ENCODE measurements at regions not wholly inside any gene's neighbourhood (a gene's known extent, or its start where the extent isn't known, plus 50 kb on each side); places are given as distances from the start of the nearest gene placed in this dataset.
A peak's percentile ranks its signal among the peaks of the same experiment; 100 is the strongest.
"Not testable (repeated sequence)": the region's sequence is repeated elsewhere in the genome, so short reads cannot be mapped to it uniquely, and the experiment has no call there.

DNA sequence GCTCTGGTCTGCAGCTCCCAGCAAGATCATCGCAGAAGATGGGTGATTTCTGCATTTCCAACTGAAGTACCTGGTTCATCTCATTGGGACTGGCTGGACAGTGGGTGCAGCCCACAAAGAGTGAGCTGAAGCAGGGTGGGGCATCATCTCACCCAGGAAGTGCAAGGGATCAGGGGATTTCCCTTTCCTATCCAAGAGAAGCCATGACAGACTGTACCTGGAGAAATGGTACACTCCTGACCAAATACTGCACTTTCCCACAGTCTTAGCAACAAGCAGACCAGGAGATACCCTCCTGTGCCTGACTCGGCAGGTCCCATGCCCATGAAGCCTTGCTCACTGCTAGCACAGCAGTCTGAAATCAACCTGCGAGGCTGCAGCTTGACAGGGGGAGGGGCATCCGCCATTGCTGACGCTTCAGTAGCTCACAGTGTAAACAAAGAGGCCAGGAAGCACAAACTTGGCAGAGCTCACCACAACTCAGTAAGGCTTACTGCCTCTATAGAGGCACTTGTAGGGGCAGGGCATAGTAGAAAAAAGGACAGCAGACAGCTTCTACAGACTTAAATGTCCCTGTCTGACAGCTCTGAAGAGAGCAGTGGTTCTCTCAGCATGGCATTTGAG, 60.5 kb downstream of the AREG start:
- DNase-seq (ENCODE audit: low read depth) = not testable (repeated sequence)

DNA sequence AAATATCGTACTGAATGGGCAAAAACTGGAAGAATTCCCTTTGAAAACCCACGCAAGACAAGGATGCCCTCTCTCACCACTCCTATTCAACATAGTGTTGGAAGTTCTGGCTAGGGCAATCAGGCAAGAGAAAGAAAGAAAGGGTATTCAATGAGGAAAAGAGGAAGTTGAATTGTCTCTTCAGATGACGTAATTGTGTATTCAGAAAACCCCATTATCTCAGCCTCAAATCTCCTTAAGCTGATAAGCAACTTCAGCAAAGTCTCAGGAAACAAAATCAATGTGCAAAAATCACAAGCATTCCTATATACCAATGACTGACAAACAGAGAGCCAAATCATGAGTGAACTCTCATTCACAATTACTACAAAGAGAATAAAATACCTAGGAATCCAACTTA, 64.4 kb downstream of the AREG start:
- not testable (repeated sequence) for DNase-seq (ENCODE audit: low read depth)

DNA sequence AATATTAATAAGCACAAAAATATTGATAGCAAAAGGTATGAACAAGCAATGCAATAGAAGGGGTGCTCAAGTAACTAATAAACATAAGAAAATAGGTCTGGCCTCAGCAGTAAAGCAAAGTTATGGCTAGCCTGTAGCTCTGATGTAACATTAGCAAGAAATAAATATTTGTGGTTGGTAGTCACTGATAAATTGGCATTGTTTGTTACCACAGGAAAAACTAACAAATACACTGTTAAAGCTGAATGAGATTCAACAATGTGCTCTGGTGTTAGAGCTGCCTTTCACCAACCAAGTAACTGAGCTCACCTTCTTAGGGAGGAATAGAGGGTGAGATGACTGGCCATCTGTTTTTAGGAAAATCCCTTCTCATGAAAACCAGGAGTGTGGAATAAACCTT, 71.4 kb downstream of the AREG start:
- no peak for DNase-seq (ENCODE audit: low read depth)

DNA sequence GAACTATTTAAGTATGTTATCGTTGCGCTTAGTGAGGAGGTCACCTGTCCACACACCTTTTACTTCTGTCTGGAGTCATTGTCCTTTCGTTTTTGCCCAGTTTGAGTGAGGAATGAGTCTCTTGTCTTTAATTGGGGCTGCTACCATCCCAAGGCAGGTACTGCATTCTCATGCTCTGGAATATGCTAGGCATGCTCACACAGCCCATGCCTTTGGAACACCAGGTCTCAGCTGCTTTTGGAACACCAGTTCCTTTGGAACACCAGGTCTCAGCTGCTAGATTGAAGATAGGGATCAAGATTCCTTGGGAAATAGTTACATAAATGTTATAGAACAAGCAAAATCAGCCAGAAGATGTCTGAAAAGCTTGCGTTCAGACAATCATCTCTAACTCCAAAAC, 73.1 kb downstream of the AREG start:
- no peak for DNase-seq (ENCODE audit: low read depth)

DNA sequence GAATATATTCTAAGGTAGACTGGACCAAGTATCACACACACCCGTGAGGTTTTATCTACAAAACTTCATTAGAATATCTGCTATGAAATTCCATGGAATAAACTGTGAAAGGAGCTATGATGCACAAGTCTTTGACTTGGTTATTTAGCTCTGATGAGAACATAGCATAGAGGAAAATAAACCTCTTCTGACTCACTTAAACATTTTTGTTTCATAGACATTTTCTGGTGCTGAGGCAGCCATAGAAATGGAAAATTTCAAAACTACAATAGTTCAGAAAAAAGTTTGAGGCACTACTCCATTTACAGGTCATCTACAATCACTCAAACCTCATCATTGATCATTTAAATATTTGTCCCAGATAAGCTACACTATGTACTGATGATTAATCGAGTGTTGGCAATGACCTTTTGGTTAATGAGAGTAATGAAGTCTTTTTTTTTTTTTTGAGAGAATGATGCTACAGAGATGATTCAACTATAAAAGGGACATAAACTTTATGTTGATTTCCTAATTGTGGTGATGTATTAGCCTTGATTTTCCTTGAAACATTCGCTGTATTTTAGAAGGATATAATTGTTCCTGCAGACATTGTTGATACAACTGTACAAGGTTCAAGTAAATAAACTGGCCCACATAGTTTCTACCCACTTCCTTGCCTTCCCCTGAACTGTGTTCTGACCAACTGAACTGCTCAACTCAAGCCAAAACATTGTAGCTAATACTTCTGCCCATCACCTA, 77.5 kb downstream of the AREG start:
- no peak for DNase-seq (ENCODE audit: low read depth)

DNA sequence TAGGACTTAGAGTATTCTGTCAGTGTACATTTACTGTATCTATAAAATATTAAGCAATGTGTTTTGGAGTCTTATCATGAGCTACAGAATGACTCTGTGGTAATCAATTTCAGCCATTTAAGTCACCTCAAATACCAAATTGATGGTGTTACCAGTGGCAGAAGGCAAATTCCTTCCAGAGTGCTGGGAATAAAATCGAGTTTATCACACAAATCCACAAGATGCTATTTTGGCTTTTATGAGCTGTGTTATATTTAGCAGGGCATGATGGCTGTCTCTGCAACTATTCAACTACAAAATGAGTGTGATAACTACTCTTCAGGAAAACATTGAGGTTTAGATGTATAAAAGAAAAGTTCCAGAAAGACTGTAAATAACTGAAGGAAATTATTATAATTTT, 78.2 kb downstream of the AREG start:
- no peak for DNase-seq (ENCODE audit: low read depth)

DNA sequence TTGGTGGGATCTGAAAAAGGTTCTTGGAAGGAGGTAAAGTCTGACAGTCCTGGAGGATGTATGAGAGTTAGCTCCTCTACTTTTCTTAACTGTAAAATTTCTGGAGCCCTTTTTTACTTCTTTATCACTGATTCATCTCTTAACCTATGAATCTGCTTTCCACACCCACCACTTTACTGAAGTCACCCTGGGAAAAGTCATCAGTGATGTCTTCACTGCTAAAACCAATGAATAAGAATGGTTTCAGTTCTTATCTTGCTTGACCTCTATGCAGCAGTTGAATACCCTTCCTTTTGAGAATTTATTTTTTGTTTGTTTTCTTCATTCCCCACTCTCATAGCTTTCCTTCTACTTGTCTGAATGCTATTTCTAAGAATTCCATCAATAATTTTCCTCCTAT, 80.0 kb downstream of the AREG start:
- no peak for DNase-seq (ENCODE audit: low read depth)

DNA sequence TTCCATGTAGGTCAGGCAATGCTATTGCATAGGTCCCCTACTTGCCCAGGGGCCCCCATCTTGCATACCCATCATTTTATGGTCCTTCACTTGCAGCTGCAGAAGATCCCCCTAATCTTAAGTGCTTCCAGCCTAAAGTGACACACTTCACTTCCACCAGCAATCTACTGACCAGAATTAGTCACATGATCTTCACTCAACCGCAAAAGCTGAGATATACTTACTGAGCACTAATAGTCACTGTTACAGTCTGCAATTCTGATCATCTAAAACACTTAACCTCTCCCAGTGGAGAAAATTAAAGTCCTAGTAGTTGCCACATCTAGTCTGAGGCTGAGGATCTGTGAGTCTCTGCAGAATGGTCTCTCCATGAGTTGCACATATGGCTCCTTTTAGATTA, 82.1 kb downstream of the AREG start:
- no peak for DNase-seq (ENCODE audit: low read depth)

DNA sequence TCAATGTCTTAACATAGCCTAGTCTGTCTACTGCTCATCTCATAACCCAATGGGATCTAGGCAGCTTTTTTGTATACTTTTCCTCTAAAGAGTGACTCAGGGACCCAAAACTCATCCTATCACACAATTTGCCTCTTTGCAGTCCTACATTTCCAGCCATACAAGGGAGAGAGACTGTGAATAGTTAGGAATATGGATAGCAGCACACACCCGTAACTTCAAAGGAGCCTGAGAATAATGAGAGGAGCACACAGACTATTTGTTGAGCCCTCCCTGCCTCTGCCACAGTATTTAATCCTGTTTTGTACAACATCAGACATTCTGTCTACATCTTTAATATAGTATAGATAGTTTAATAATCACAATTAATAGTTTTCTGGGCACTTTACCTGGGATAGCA, 83.2 kb downstream of the AREG start:
- DNase-seq (ENCODE audit: low read depth) = no peak

DNA sequence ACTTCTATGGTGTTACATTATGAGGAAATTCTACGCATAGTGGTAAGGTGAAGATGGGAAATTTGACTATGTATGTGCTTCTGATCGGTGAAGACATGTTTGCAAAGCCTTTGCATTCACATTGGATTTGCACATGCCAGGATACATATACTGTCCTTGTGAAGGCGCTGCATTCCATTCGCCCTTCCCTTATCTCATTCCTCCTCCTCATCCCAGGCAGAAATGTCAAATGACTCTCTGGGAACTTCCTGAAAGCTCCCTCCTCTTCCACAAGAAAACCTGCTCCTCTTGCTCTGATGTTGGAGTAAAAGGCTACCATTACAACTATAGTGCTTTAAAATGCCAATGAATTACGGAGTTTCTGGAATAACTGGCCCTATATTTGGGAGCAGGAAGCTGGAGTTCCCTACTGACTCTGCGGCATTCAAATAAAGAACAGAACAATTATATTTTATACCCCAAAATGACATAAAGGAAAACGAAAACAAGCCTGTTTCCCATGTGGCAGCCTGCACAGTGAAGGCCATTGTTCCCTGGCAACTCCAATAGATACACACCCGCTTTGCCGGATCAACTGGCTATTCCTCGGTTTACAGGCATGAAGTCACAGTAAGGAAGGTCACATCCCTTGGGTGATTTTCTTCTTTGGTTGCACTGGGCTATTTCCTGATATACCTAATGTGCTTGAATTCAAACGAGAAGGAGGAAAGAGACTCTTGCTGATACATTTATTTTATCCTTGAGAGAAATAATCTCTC, 84.5 kb downstream of the AREG start:
- no peak for DNase-seq (ENCODE audit: low read depth)

DNA sequence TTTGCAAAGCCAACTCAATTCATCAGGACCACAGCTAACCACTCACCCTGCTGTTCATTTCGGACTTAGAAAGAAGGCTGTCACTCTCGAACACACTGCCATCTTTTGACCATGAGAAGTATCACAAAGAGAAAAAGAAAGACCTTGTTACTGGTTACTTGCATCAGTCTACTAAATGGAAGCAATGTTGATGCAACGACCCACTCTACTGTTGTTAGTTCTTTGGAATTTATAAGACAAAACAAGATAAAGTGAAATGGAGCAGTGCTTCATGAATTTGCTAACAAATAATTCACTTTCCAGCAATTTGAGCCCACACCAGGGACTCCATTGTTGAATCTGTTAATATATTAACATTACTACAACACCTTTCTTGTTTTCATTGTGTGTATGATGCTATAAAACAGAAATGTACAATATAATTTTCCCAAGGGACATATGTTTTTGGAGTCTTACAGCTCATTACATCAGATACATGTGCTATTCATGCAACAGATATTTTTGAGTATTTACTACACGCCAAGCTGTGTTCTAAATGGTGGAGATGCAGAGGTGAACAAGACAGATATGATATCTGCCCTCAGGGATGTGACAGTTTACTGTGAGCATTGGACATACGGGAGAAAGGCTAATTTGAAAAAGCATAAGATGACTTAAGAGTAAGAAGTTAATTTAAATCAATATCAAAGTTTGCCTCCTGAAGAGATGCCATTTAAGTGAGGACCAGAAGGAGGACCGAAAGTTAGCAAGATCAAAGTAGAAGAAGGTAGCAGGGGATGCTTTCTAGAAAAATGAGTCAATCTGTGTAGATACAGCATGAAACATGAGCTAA, 87.2 kb downstream of the AREG start:
- DNase-seq (ENCODE audit: low read depth) = peak; percentile 44

DNA sequence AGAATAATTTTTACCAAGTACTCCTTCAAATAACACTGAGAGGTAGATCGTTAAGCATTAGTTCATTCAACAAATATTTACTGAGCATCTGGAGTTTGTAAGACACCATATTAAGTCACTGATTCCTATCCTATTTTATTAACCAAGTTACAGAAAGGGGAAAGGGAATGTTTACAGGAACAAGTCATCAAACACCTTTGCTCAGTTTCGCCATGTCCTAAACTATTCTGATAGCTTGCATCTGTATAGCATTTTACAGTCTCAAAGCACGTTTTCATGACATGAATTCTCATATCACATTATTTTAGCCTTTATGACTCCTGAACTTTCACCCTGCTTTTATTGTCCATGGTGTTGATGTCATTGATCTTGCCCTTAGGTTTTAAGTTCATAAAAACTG, 89.2 kb downstream of the AREG start:
- DNase-seq (ENCODE audit: low read depth) = no peak

DNA sequence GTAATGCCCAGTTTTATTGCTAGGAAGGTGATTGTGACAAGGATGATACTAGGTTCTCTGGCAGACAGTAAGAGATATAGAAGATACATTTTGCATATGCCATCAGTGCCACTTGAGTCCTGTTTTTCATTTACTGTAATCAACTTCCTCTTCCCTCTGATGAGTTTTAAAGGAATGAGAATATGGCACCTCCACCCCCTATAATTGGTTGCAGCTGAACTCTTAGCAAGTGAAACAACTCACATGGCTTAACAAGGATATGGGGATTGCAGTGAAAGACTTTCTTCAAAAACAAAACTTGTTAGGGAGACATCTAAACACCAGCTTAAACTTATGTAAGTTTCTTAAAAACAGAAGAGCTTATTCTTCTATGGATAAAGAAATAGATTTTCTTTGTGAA, 90.0 kb downstream of the AREG start:
- no peak for DNase-seq (ENCODE audit: low read depth)

DNA sequence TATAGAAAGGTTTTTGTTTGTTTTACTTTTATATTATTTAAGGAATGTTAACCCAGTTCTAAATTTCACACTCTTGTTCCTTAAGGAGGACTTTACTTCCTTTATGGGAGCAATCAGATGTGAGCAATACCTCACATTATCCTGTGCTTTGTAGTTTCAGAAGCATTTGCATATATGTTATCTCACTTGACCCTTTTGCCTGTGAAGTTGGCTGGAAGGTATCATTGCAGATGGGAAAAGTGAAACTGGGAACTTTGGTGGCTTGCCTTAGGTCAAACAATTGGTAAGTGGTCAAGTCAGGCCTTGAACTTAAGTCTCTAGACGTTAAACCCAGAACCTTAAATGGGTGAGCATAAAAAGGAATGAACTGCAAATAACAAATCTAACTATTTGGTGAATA, 90.6 kb downstream of the AREG start:
- no peak for DNase-seq (ENCODE audit: low read depth)

DNA sequence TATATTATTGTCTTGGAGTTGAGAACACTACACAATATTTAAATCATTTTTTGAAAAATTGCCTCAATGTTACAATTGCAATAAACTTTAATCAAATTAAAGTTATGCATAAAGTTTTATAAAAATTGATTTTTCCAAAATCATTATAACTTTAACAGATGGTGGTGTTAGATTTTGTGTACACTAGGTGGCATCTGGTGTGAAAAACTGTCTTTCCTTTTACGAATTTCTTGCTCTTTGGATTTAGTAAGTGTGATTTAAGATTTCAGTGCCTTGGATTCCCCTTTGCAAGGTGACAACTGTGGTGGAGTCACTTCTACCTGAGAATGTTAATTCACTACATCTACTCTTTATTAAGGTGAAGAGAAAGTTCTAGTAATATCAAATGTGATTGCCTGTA, 91.6 kb downstream of the AREG start:
- no peak for DNase-seq (ENCODE audit: low read depth)

DNA sequence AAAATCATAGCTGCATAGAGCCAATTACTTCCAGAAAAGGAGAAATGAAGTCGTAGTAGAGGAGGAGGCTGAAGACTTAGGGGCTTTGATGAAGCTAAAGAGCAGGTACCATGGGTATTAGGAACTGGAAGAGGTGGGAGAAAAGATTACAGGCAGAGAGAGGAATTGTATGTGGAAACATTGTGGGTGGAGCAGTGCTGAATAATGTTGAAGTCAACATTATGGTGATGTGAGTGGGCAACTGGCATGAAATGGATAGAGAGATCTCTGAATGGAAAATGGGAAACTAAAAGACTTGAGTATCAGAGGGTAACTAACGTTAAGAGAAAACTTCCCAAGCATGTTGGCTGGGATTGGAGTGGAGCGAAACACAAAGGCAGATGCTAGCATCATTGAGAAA, 92.5 kb downstream of the AREG start:
- DNase-seq (ENCODE audit: low read depth) = no peak

DNA sequence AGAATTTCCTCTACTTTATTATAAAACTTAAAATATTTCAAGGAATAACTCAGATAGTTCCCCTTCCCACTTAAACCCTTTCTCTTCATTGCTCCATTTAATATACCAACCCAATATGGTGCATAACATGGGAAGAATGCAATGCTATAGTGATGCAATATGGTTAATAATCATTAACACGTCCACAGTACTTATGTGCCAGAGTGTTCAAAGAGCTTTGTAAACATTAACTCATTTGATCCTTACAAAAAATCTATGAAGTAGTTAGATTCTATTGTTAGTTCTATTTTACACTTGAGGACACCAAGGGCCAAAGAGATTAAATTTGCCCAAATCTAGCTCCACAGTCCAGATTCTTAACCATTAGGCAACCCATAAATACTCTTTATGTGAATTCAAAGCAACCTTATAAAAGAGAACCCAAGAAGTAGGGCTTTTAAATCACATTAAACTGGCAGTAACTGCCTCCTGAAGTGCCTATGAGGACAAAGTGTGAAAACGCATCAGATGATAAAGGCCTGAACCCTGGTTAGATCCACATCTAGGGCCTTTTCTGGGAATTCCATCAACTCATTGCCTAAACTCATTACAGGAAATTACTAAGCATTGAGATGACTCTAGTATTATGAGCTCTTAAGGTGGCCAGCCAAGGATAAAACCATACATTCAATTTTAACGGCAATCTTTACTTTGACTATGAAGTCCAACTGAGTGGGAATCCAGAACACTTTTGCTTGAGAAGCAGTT, 94.3 kb downstream of the AREG start:
- DNase-seq (ENCODE audit: low read depth) = no peak

DNA sequence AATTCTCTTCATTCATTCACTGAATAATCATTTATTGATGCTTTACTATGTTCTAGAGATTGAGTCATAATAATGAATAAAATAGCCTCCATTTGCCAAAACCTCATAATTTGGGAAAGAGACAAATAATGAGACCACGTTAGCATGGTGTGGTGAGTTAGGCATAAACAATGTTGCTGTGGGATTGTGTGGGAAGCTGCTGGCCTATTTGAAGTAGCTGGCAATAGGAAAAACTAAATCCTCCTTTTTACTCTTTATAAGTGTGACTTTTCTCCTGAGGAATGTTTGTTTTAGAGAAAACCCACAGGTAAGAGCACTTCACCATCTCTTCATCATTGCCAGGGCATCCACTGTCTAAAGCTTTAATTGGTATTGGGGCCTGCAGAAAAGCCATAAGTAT, 95.3 kb downstream of the AREG start:
- DNase-seq (ENCODE audit: low read depth) = no peak

DNA sequence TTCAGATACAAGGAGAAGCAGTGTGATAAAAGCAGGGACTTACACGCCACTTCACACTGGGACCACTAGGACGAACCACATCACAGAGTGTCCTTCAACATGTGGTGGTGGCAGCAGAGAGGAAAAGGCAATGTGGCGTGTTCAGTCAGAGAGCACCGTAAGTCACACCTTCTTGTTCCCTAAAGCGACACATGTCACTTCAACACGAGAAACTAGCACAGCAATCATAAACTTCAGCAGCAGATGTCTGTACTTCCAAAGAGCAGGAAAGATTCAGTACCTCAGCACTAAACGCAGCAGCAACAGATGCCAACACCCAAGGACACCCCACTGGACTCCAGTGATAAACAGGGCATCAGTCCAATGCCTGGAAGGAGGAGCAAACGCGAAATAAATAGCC, 96.7 kb downstream of the AREG start:
- DNase-seq (ENCODE audit: low read depth) = no peak

DNA sequence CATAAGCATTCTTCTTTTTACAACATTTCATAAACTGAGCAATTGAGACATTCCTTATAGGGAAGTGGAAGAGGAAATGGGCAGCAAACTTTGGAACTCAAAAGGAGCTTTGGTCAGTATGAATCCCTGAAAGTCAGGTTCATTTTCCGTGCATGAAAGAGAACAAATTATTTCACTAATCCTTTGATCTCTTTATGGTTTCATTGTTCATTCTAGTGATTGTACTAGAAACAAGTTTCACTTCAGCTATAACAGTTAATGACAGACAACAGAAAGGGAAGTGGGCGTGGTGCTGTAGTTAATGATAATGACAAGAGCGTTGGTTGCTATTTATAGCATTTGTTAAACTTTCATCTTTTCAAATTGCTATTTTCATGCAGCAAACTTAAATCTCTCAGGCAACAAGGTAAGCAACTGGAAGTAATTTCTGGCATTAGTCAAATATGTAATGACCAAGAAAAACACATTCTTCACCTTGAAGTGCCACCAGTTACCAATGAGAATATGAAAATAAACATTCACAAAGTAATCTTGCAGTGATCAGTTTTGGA, 98.4 kb downstream of the AREG start:
- DNase-seq (ENCODE audit: low read depth) = no peak

DNA sequence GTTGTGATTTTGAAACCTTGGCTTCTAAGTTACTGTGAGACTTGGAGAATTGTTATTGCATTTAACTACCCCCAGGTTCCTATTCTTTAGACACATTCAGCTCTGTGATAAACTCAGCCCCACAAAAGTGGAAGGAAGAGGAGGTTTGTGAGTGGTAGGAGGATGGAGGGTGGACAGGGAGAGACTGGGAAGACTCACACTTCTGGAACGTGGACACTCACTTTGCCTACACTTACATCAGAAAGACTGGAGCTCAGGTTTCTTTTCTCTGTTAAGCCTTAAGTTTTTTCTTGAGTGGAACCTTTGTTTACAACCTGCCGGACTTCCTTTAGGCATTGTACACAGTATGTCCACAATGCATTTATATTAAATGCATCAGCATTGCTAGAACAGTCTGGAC, 99.0 kb downstream of the AREG start:
- DNase-seq (ENCODE audit: low read depth) = no peak
